ENCODE measurements at regions not wholly inside any gene's neighbourhood (a gene's known extent, or its start where the extent isn't known, plus 50 kb on each side); places are given as distances from the start of the nearest gene placed in this dataset.

GRCh38 chr2:42843611-42844010, 51.2 kb upstream of the HAAO start:
- ATAC-seq (no peak), DNase-seq (ENCODE audit: low spot score) (peak; percentile 14)
- Histone ChIP-seq H3K4me3 (no peak overlapping the region), H3K4me2 (no peak overlapping the region), H3K27ac (ENCODE audit: low read depth) (no peak overlapping the region), H3F3A (replicated peaks; ENCODE audit: low read depth) (no peaks in the 10 kb centered on the region), H3K79me2 (replicated peaks; ENCODE audit: insufficient read depth) (no peaks in the 10 kb centered on the region), H3K9me2 (ENCODE audit: insufficient read depth) (no peaks in the 10 kb centered on the region), H3K4me1 (ENCODE audit: insufficient read depth) (no peaks in the 10 kb centered on the region), H3K36me3 (ENCODE audit: insufficient read depth) (no peaks in the 10 kb centered on the region), H2AFZ (no peak overlapping the region), H3K27me3 (ENCODE audit: insufficient read depth) (no peaks in the 10 kb centered on the region), H4K20me1 (replicated peaks; ENCODE audit: insufficient read depth) (no peaks in the 10 kb centered on the region)
- Mint-ChIP-seq H3K4me3 (no peak overlapping the region), H3K9me3 (no peaks in the 10 kb centered on the region), H3K36me3 (ENCODE audit: low read depth) (no peaks in the 10 kb centered on the region), H3K4me1 (peaks cover 2% of the 10 kb centered on the region; the same call in 2 of the 3 replicates), H3K27me3 (ENCODE audit: insufficient read depth, low read depth, poor library complexity) (peaks cover 2% of the 10 kb centered on the region), H3K27ac (no peak overlapping the region)
- TF ChIP-seq CREB1 (CRISPR knock-in tag; IDR thresholded peaks at IDR 0.05; ENCODE audit: low read depth) (no peak), EZH2phosphoT487 (IDR thresholded peaks at IDR 0.05; ENCODE audit: unreplicated experiment) (no peak)

- Mint-ChIP-seq H3K36me3 (ENCODE audit: low read depth) (no peaks in the 10 kb centered on the region), H3K4me3 (no peak overlapping the region), H3K9me3 (no peaks in the 10 kb centered on the region), H3K4me1 (peaks cover 2% of the 10 kb centered on the region; the same call in 2 of the 3 replicates), H3K27ac (no peak overlapping the region), H3K27me3 (ENCODE audit: insufficient read depth, low read depth, poor library complexity) (peaks cover 2% of the 10 kb centered on the region)
- no peak for TF ChIP-seq EZH2phosphoT487 (IDR thresholded peaks at IDR 0.05; ENCODE audit: unreplicated experiment)
- TF ChIP-seq CTCF (conservative IDR thresholded peaks at IDR 0.05; ENCODE audit: low read depth in 2 of 2), result no peak
- no peak for TF ChIP-seq CREB1 (CRISPR knock-in tag; IDR thresholded peaks at IDR 0.05; ENCODE audit: low read depth)
- TF ChIP-seq POLR2AphosphoS5 (IDR thresholded peaks at IDR 0.05; ENCODE audit: low read depth), result no peak
- no peak for TF ChIP-seq ZNF114 (CRISPR knock-in tag; IDR thresholded peaks at IDR 0.05)
- no peak for TF ChIP-seq NANOG (IDR thresholded peaks at IDR 0.05; ENCODE audit: borderline replicate concordance)
- no peak for TF ChIP-seq ZNF331 (CRISPR knock-in tag; IDR thresholded peaks at IDR 0.05; ENCODE audit: low read depth)
- no peaks in the 10 kb centered on the region for H4K20me1 ChIP-seq (replicated peaks; ENCODE audit: insufficient read depth)
- no peaks in the 10 kb centered on the region for H3K4me1 ChIP-seq (ENCODE audit: insufficient read depth)
- ATAC-seq, result no peak
- H2AFZ ChIP-seq, result no peak overlapping the region
- no peaks in the 10 kb centered on the region for H3K9me2 ChIP-seq (ENCODE audit: insufficient read depth)
- no peak overlapping the region for H3K4me3 ChIP-seq
- H3K27me3 ChIP-seq (ENCODE audit: insufficient read depth), result no peaks in the 10 kb centered on the region
- no peak overlapping the region for H3K27ac ChIP-seq (ENCODE audit: low read depth)
- H3K4me2 ChIP-seq, result no peak overlapping the region
- H3K36me3 ChIP-seq (ENCODE audit: insufficient read depth), result no peaks in the 10 kb centered on the region
- DNase-seq (ENCODE audit: low spot score), result no peak
- H3K79me2 ChIP-seq (replicated peaks; ENCODE audit: insufficient read depth), result no peaks in the 10 kb centered on the region
- no peaks in the 10 kb centered on the region for H3F3A ChIP-seq (replicated peaks; ENCODE audit: low read depth)
These were observed 50.7 kb upstream of the HAAO start for GRCh38 chr2:42843131-42843530.

GRCh38 chr2:42842466-42842865, 50.1 kb upstream of the HAAO start:
- Mint-ChIP-seq H3K9me3 (no peaks in the 10 kb centered on the region), H3K27me3 (ENCODE audit: insufficient read depth, low read depth, poor library complexity) (peaks cover 2% of the 10 kb centered on the region), H3K4me3 (no peak overlapping the region), H3K36me3 (ENCODE audit: low read depth) (no peaks in the 10 kb centered on the region), H3K27ac (no peak overlapping the region), H3K4me1 (peaks cover 2% of the 10 kb centered on the region; the same call in 2 of the 3 replicates)
- no peak for ATAC-seq
- H3K79me2 ChIP-seq (replicated peaks; ENCODE audit: insufficient read depth), result no peaks in the 10 kb centered on the region
- no peak overlapping the region for H3K4me2 ChIP-seq
- no peak for DNase-seq (ENCODE audit: low spot score)
- no peaks in the 10 kb centered on the region for H3K36me3 ChIP-seq (ENCODE audit: insufficient read depth)
- H4K20me1 ChIP-seq (replicated peaks; ENCODE audit: insufficient read depth), result no peaks in the 10 kb centered on the region
- H3K4me1 ChIP-seq (ENCODE audit: insufficient read depth), result no peaks in the 10 kb centered on the region
- no peak overlapping the region for H3K4me3 ChIP-seq
- TF ChIP-seq EZH2 (IDR thresholded peaks at IDR 0.05; ENCODE audit: low read depth, unreplicated experiment) (no peak), REST (IDR thresholded peaks at IDR 0.05; ENCODE audit: unreplicated experiment) (no peak)
- H3K27me3 ChIP-seq (ENCODE audit: insufficient read depth), result no peaks in the 10 kb centered on the region
- H3F3A ChIP-seq (replicated peaks; ENCODE audit: low read depth), result no peaks in the 10 kb centered on the region
- H3K27ac ChIP-seq (ENCODE audit: low read depth), result no peak overlapping the region
- no peak overlapping the region for H2AFZ ChIP-seq
- H3K9me2 ChIP-seq (ENCODE audit: insufficient read depth), result no peaks in the 10 kb centered on the region

Measured in GM23338 (cell line).